ENCODE measurements at regions not wholly inside any gene's neighbourhood (a gene's known extent, or its start where the extent isn't known, plus 50 kb on each side); places are given as distances from the start of the nearest gene placed in this dataset.

- Histone ChIP-seq H3K9me2 (ENCODE audit: insufficient read depth, low read length) (no peaks in the 10 kb centered on the region), H2AFZ (ENCODE audit: low read depth, low read length) (no peak overlapping the region), H3K27me3 (ENCODE audit: insufficient read depth, low read depth, low read length) (no peaks in the 10 kb centered on the region), H3K9me3 (ENCODE audit: low read length) (no peaks in the 10 kb centered on the region), H3K27ac (ENCODE audit: low read length) (no peak overlapping the region), H3K4me2 (ENCODE audit: low read length) (no peak overlapping the region), H3F3A (ENCODE audit: insufficient read depth, low read length, poor library complexity, severe bottlenecking) (no peaks in the 10 kb centered on the region), H3K36me3 (ENCODE audit: insufficient read depth, low read length) (no peaks in the 10 kb centered on the region), H4K20me1 (ENCODE audit: insufficient read depth) (no peaks in the 10 kb centered on the region), H3K4me3 (ENCODE audit: low read length) (no peak overlapping the region), H3K9ac (ENCODE audit: low read length) (no peak overlapping the region), H3K79me2 (replicated peaks; ENCODE audit: insufficient read depth, low read length) (no peaks in the 10 kb centered on the region)
- TF ChIP-seq EP300 (conservative IDR thresholded peaks at IDR 0.05; ENCODE audit: poor library complexity, severe bottlenecking) (no peak), POLR2AphosphoS5 (IDR thresholded peaks at IDR 0.05) (no peak), TAF1 (IDR thresholded peaks at IDR 0.05; ENCODE audit: low read depth) (no peak), SMC3 (conservative IDR thresholded peaks at IDR 0.05; ENCODE audit: poor library complexity) (no peak), MXI1 (conservative IDR thresholded peaks at IDR 0.05; ENCODE audit: poor library complexity, severe bottlenecking) (no peak), CTCF (IDR thresholded peaks at IDR 0.05; ENCODE audit: poor library complexity, severe bottlenecking) (no peak), REST (IDR thresholded peaks at IDR 0.05; ENCODE audit: borderline replicate concordance) (no peak), EZH2 (IDR thresholded peaks at IDR 0.05; ENCODE audit: borderline replicate concordance, insufficient read depth, low read length, poor library complexity, severe bottlenecking) (no peak), RAD21 (conservative IDR thresholded peaks at IDR 0.05) (no peak)
Observed at GRCh38 chr12:60259225-60259624, 663.4 kb downstream of the SLC16A7 start.

GRCh38 chr12:60262378-60262777, 666.5 kb downstream of the SLC16A7 start:
- no peak for TF ChIP-seq EP300 (conservative IDR thresholded peaks at IDR 0.05; ENCODE audit: poor library complexity, severe bottlenecking)
- no peak for TF ChIP-seq SMC3 (conservative IDR thresholded peaks at IDR 0.05; ENCODE audit: poor library complexity)
- no peak for TF ChIP-seq MXI1 (conservative IDR thresholded peaks at IDR 0.05; ENCODE audit: poor library complexity, severe bottlenecking)
- TF ChIP-seq EZH2 (IDR thresholded peaks at IDR 0.05; ENCODE audit: borderline replicate concordance, insufficient read depth, low read length, poor library complexity, severe bottlenecking), result no peak
- TF ChIP-seq CTCF (IDR thresholded peaks at IDR 0.05; ENCODE audit: poor library complexity, severe bottlenecking), result no peak
- no peak for TF ChIP-seq REST (IDR thresholded peaks at IDR 0.05; ENCODE audit: borderline replicate concordance)
- TF ChIP-seq POLR2AphosphoS5 (IDR thresholded peaks at IDR 0.05), result no peak
- no peak for TF ChIP-seq RAD21 (conservative IDR thresholded peaks at IDR 0.05)
- no peak for TF ChIP-seq TAF1 (IDR thresholded peaks at IDR 0.05; ENCODE audit: low read depth)
- H3K36me3 ChIP-seq (ENCODE audit: insufficient read depth, low read length), result no peaks in the 10 kb centered on the region
- H3K4me3 ChIP-seq (ENCODE audit: low read length), result no peak overlapping the region
- no peak overlapping the region for H2AFZ ChIP-seq (ENCODE audit: low read depth, low read length)
- H3K4me2 ChIP-seq (ENCODE audit: low read length), result no peak overlapping the region
- H3K9me2 ChIP-seq (ENCODE audit: insufficient read depth, low read length), result no peaks in the 10 kb centered on the region
- H3F3A ChIP-seq (ENCODE audit: insufficient read depth, low read length, poor library complexity, severe bottlenecking), result no peaks in the 10 kb centered on the region
- H4K20me1 ChIP-seq (ENCODE audit: insufficient read depth), result no peaks in the 10 kb centered on the region
- H3K9ac ChIP-seq (ENCODE audit: low read length), result no peak overlapping the region
- H3K79me2 ChIP-seq (replicated peaks; ENCODE audit: insufficient read depth, low read length), result no peaks in the 10 kb centered on the region
- no peaks in the 10 kb centered on the region for H3K27me3 ChIP-seq (ENCODE audit: insufficient read depth, low read depth, low read length)
- H3K9me3 ChIP-seq (ENCODE audit: low read length), result no peaks in the 10 kb centered on the region
- H3K27ac ChIP-seq (ENCODE audit: low read length), result no peak overlapping the region

Measured in neural cell (in vitro differentiated cells).